ENCODE measurements at regions not wholly inside any gene's neighbourhood (a gene's known extent, or its start where the extent isn't known, plus 50 kb on each side); places are given as distances from the start of the nearest gene placed in this dataset.
"Not testable (repeated sequence)": the region's sequence is repeated elsewhere in the genome, so short reads cannot be mapped to it uniquely, and the experiment has no call there.

GRCh38 chr4:116619508-116619907, 465.9 kb downstream of the TRAM1L1 start:
- not testable (repeated sequence) for TF ChIP-seq CTCF (conservative IDR thresholded peaks at IDR 0.05 in 1 of 2, IDR thresholded peaks at IDR 0.05 in 1 of 2; ENCODE audit: low read depth in 1 of 2, low read length in 2 of 2); EZH2 (IDR thresholded peaks at IDR 0.05; ENCODE audit: low read length, missing control alignments)
